ENCODE measurements at regions not wholly inside any gene's neighbourhood (a gene's known extent, or its start where the extent isn't known, plus 50 kb on each side); places are given as distances from the start of the nearest gene placed in this dataset.

- FAIRE-seq (no peak), DNase-seq (ENCODE audit: low read depth, low spot score) (no peak)
- BruUV-seq (replicated peaks) = no TSS peak
- H4K20me1 ChIP-seq (replicated peaks; ENCODE audit: control insufficient read depth, extremely low read depth, insufficient read depth, low read length) = no peaks in the 10 kb centered on the region
- H2AFZ ChIP-seq (ENCODE audit: low read depth, low read length) = no peak overlapping the region
- H3K4me3 ChIP-seq (replicated peaks in 1 of 3; ENCODE audit: insufficient read depth in 1 of 3, low read depth in 1 of 3, low read length in 3 of 3) = no peak overlapping the region
- dilution Hi-C loops (cut with MboI; ENCODE audit: extremely low pct_ligation_motif_present, low sequenced_read_pairs) = no loop called here
- H3K9me1 ChIP-seq (replicated peaks; ENCODE audit: control insufficient read depth, extremely low read depth, insufficient read depth, low read length) = no peaks in the 10 kb centered on the region
- CTCF ChIA-PET = interaction anchor here (0.8 to 1.0 kb wide), 2 partner anchors 15 to 1529 kb away, joined by 3 read pairs; no protein-coding TSS in a partner anchor
- no peaks in the 10 kb centered on the region for H3K9me3 ChIP-seq (replicated peaks; ENCODE audit: control insufficient read depth, insufficient read depth, low read length)
- H3K27ac ChIP-seq (ENCODE audit: insufficient read depth, low read depth, low read length) = no peak overlapping the region
- no peaks in the 10 kb centered on the region for H3K36me3 ChIP-seq (ENCODE audit: control insufficient read depth in 2 of 2, extremely low read depth in 1 of 2, insufficient read depth in 2 of 2, low read length in 2 of 2)
- no peaks in the 10 kb centered on the region for H3K4me1 ChIP-seq (ENCODE audit: control insufficient read depth, extremely low read depth, insufficient read depth, low read length)
- no peak for TF ChIP-seq POLR2AphosphoS5 (IDR thresholded peaks at IDR 0.05; ENCODE audit: insufficient read depth, low read depth, low read length)
- no peak for TF ChIP-seq GATA2 (IDR thresholded peaks at IDR 0.05; ENCODE audit: insufficient read depth, insufficient read length, low read depth, low read length)
- no peak for TF ChIP-seq FOS (IDR thresholded peaks at IDR 0.05; ENCODE audit: borderline replicate concordance, insufficient read depth, low read length)
- TF ChIP-seq, protein P1, sequence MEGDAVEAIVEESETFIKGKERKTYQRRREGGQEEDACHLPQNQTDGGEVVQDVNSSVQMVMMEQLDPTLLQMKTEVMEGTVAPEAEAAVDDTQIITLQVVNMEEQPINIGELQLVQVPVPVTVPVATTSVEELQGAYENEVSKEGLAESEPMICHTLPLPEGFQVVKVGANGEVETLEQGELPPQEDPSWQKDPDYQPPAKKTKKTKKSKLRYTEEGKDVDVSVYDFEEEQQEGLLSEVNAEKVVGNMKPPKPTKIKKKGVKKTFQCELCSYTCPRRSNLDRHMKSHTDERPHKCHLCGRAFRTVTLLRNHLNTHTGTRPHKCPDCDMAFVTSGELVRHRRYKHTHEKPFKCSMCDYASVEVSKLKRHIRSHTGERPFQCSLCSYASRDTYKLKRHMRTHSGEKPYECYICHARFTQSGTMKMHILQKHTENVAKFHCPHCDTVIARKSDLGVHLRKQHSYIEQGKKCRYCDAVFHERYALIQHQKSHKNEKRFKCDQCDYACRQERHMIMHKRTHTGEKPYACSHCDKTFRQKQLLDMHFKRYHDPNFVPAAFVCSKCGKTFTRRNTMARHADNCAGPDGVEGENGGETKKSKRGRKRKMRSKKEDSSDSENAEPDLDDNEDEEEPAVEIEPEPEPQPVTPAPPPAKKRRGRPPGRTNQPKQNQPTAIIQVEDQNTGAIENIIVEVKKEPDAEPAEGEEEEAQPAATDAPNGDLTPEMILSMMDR (IDR thresholded peaks at IDR 0.05; ENCODE audit: extremely low read depth in 1 of 2, insufficient read depth in 1 of 2, low read depth in 1 of 2, low read length in 2 of 2) = no peak
- TF ChIP-seq JUN (IDR thresholded peaks at IDR 0.05; ENCODE audit: borderline replicate concordance, insufficient read depth, insufficient read length, low read depth) = no peak
- POLR2A ChIA-PET = no interaction called here
- no peaks in the 10 kb centered on the region for H3K27me3 ChIP-seq (ENCODE audit: control insufficient read depth in 2 of 2, insufficient read depth in 2 of 2, low read length in 2 of 2)
- intact Hi-C loops (cut with micrococcal nuclease) = no loop called here
- no peak overlapping the region for H3K4me2 ChIP-seq (ENCODE audit: insufficient read depth, low read length)
- no peaks in the 10 kb centered on the region for H3K79me2 ChIP-seq (ENCODE audit: control insufficient read depth, insufficient read depth, low read length)
- H3K9ac ChIP-seq (replicated peaks; ENCODE audit: extremely low read depth, insufficient read depth, low read length) = no peak overlapping the region
Measured at GRCh38 chr2:156901373-156902031, 356.0 kb upstream of the GALNT5 start.

DNA sequence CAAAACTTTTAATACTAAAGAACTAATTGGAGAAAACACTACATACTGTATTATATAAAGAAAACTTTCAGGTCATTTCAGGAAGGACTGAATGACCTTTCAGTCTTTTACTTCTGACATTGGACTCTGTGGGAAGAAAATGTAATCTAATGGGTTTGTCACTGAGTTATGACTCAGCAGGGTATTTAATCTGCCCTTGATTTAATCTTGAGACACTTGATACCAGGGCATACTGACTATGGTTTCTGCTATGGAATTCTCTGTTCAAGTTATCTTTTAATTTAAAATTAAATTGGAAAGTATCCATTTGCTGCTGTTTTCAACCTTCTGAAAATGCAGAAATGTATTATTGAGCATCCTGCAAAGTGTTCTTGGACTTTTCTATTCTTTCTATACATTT, 354.2 kb upstream of the GALNT5 start:
- CTCF ChIA-PET = no interaction called here
- no peaks in the 10 kb centered on the region for H3K79me2 ChIP-seq (ENCODE audit: control insufficient read depth, insufficient read depth, low read length)
- no peak overlapping the region for H3K9ac ChIP-seq (replicated peaks; ENCODE audit: extremely low read depth, insufficient read depth, low read length)
- no peaks in the 10 kb centered on the region for H4K20me1 ChIP-seq (replicated peaks; ENCODE audit: control insufficient read depth, extremely low read depth, insufficient read depth, low read length)
- no peaks in the 10 kb centered on the region for H3K27me3 ChIP-seq (ENCODE audit: control insufficient read depth in 2 of 2, insufficient read depth in 2 of 2, low read length in 2 of 2)
- FAIRE-seq (no peak), DNase-seq (ENCODE audit: low read depth, low spot score) (no peak)
- H3K4me2 ChIP-seq (ENCODE audit: insufficient read depth, low read length) = no peak overlapping the region
- H2AFZ ChIP-seq (ENCODE audit: low read depth, low read length) = no peak overlapping the region
- dilution Hi-C loops (cut with MboI; ENCODE audit: extremely low pct_ligation_motif_present, low sequenced_read_pairs) (no loop called here), intact Hi-C loops (cut with micrococcal nuclease) (no loop called here)
- H3K4me1 ChIP-seq (ENCODE audit: control insufficient read depth, extremely low read depth, insufficient read depth, low read length) = peaks cover 5% of the 10 kb centered on the region
- POLR2A ChIA-PET = no interaction called here
- no peaks in the 10 kb centered on the region for H3K36me3 ChIP-seq (ENCODE audit: control insufficient read depth in 2 of 2, extremely low read depth in 1 of 2, insufficient read depth in 2 of 2, low read length in 2 of 2)
- no peak overlapping the region for H3K27ac ChIP-seq (ENCODE audit: insufficient read depth, low read depth, low read length)
- H3K9me3 ChIP-seq (replicated peaks; ENCODE audit: control insufficient read depth, insufficient read depth, low read length) = no peaks in the 10 kb centered on the region
- no peaks in the 10 kb centered on the region for H3K9me1 ChIP-seq (replicated peaks; ENCODE audit: control insufficient read depth, extremely low read depth, insufficient read depth, low read length)
- BruUV-seq (replicated peaks) = no TSS peak
- H3K4me3 ChIP-seq (replicated peaks in 1 of 3; ENCODE audit: insufficient read depth in 1 of 3, low read depth in 1 of 3, low read length in 3 of 3) = no peak overlapping the region
- TF ChIP-seq EZH2 (IDR thresholded peaks at IDR 0.05; ENCODE audit: borderline replicate concordance, low read depth, low read length, severe bottlenecking) (no peak), FOS (IDR thresholded peaks at IDR 0.05; ENCODE audit: borderline replicate concordance, insufficient read depth, low read length) (no peak), MYC (IDR thresholded peaks at IDR 0.05; ENCODE audit: low read depth, low read length) (no peak), POLR2A (IDR thresholded peaks at IDR 0.05; ENCODE audit: low read depth, low read length) (no peak), GATA2 (IDR thresholded peaks at IDR 0.05; ENCODE audit: insufficient read depth, insufficient read length, low read depth, low read length) (no peak), POLR2AphosphoS5 (IDR thresholded peaks at IDR 0.05; ENCODE audit: insufficient read depth, low read depth, low read length) (no peak), JUN (IDR thresholded peaks at IDR 0.05; ENCODE audit: borderline replicate concordance, insufficient read depth, insufficient read length, low read depth) (no peak)
- TF ChIP-seq, protein P2, sequence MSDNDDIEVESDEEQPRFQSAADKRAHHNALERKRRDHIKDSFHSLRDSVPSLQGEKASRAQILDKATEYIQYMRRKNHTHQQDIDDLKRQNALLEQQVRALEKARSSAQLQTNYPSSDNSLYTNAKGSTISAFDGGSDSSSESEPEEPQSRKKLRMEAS (IDR thresholded peaks at IDR 0.05; ENCODE audit: insufficient read depth, insufficient read length) = no peak

All from endothelial cell of umbilical vein (primary cell).